GM12878 (cell line): ENCODE measurements at regions not wholly inside any gene's neighbourhood (a gene's known extent, or its start where the extent isn't known, plus 50 kb on each side); places are given as distances from the start of the nearest gene placed in this dataset.

Source experiments
- ATAC-seq: fragments of 200-7000 bp; cut with Tn5 transposase; 3 replicates; pipeline ENCODE4 v1.9.1; 2020; ENCODE audit warnings: mild to moderate bottlenecking, moderate library complexity
- BruUV-seq: library from RNA; stranded (reverse); fragments of 400-500 nt; replicated peaks from 2 replicates; lab custom pipeline; 2021; lab: Mats Ljungman, UMichigan
- CTCF ChIA-PET: fragments of 300-600 bp; sonication (Branson Sonifier 250); formaldehyde crosslinking; extraction: SDS; loops from one replicate; lab custom pipeline; 2021; ENCODE audit warnings: inconsistent platforms; lab: Yijun Ruan, JAX
- POLR2A ChIA-PET: fragments of 350-600 bp; formaldehyde crosslinking; extraction: SDS; loops from one replicate; lab custom pipeline; 2021; ENCODE audit warnings: inconsistent platforms; lab: Charles Lee
- RAD21 ChIA-PET: fragments of 300-600 bp; sonication (Branson Sonifier 250); formaldehyde crosslinking; loops from one replicate; lab custom pipeline; 2023; ENCODE audit warnings: antibody characterized with exemption; ENCODE audit not compliant: unreplicated experiment; lab: Charles Lee
- SMC1A ChIA-PET: fragments of 300-600 bp; sonication (Branson Sonifier 250); formaldehyde crosslinking; loops from one replicate; lab custom pipeline; 2023; ENCODE audit not compliant: unreplicated experiment, uncharacterized antibody; lab: Charles Lee
- DNase-seq: peaks from one replicate; pipeline ENCODE4 v3.0.0-alpha.2; 2011; ENCODE audit warnings: low read depth, low spot score
- FAIRE-seq: peaks from 3 replicates; lab custom pipeline; 2011; peaks lifted over from hg19 to GRCh38; lab: Jason Lieb, UNC
- H2AFZ ChIP-seq: 2 replicates; pipeline ENCODE4 v1.6.0; 2011; ENCODE audit warnings: low read depth, low read length, control low read depth; ENCODE audit not compliant: control insufficient read depth
- H3K27ac ChIP-seq: 2 replicates; pipeline ENCODE4 v1.5.1; 2011; ENCODE audit warnings: control low read depth; ENCODE audit not compliant: control insufficient read depth, insufficient read depth
- H3K27me3 ChIP-seq, 2 experiments: replicated peaks in 1 of 2; 2 replicates each; pipeline versions ENCODE4 v1.6.0 to v1.6.1; 2011; ENCODE audit warnings: low read length in 1 of 2; ENCODE audit not compliant: control insufficient read depth in 2 of 2, insufficient read depth in 2 of 2
- H3K36me3 ChIP-seq, 2 experiments: 2 replicates each; pipeline ENCODE4 v1.5.1; 2011; ENCODE audit warnings: low read length in 1 of 2; ENCODE audit not compliant: control insufficient read depth in 2 of 2, insufficient read depth in 2 of 2
- H3K4me1 ChIP-seq: 2 replicates; pipeline ENCODE4 v1.6.1; 2011; ENCODE audit warnings: mild to moderate bottlenecking, low read length, moderate library complexity, mixed read lengths; ENCODE audit not compliant: control insufficient read depth, insufficient read depth
- H3K4me2 ChIP-seq: 2 replicates; pipeline ENCODE4 v1.6.0; 2011; ENCODE audit warnings: control low read depth; ENCODE audit not compliant: control insufficient read depth, insufficient read depth
- H3K4me3 ChIP-seq: fragments of 200-600 bp; sonication (generic); 2 replicates; pipeline ENCODE4 v1.5.1; 2016
- H3K79me2 ChIP-seq: 2 replicates; pipeline ENCODE4 v1.6.0; 2011; ENCODE audit warnings: low read length; ENCODE audit not compliant: control insufficient read depth, insufficient read depth
- H3K9ac ChIP-seq: 2 replicates; pipeline ENCODE4 v1.8.0; 2011; ENCODE audit warnings: low read length, control low read depth, mixed read lengths; ENCODE audit not compliant: control insufficient read depth, insufficient read depth
- H3K9me3 ChIP-seq: replicated peaks from 3 replicates; pipeline ENCODE4 v1.5.1; 2011; ENCODE audit warnings: mild to moderate bottlenecking, low read length; ENCODE audit not compliant: control insufficient read depth, insufficient read depth
- H4K20me1 ChIP-seq: 2 replicates; pipeline ENCODE4 v1.6.0; 2011; ENCODE audit not compliant: control insufficient read depth, insufficient read depth
- CBX5 ChIP-seq: sonication (generic); IDR thresholded peaks from 2 replicates; pipeline ENCODE4 v1.6.1; 2016; ENCODE audit warnings: low read depth, moderate library complexity, mild to moderate bottlenecking, inconsistent platforms
- ETV6 ChIP-seq, 2 experiments: fragments of 450-650 bp in 1 of 2; IDR thresholded peaks in 1 of 2; conservative IDR thresholded peaks in 1 of 2; 2 replicates each; pipeline ENCODE4 v1.6.1; 2014; ENCODE audit warnings: antibody characterized with exemption in 1 of 2, borderline replicate concordance in 1 of 2, low read depth in 1 of 2, mild to moderate bottlenecking in 1 of 2, moderate library complexity in 1 of 2
- FOXM1 ChIP-seq: IDR thresholded peaks from 2 replicates; pipeline ENCODE4 v1.6.1; 2012; ENCODE audit warnings: low read depth, mild to moderate bottlenecking, inconsistent platforms, low read length, moderate library complexity
- HDAC2 ChIP-seq: fragments of 200-600 bp; sonication (generic); IDR thresholded peaks from 2 replicates; pipeline ENCODE4 v1.6.1; 2017
- IRF3 ChIP-seq: fragments of 450-650 bp; IDR thresholded peaks from 2 replicates; pipeline ENCODE4 v1.6.1; 2014; ENCODE audit warnings: mild to moderate bottlenecking
- IRF5 ChIP-seq: fragments of 450-650 bp; IDR thresholded peaks from 2 replicates; pipeline ENCODE4 v1.6.1; 2017; ENCODE audit warnings: borderline replicate concordance
- MTA2 ChIP-seq: fragments of 450-650 bp; IDR thresholded peaks from 2 replicates; pipeline ENCODE4 v1.6.1; 2016; ENCODE audit warnings: low read depth, mild to moderate bottlenecking, moderate library complexity
- NR2C1 ChIP-seq: fragments of 450-650 bp; IDR thresholded peaks from 2 replicates; pipeline ENCODE4 v1.6.1; 2017; ENCODE audit warnings: antibody characterized with exemption, mild to moderate bottlenecking, moderate library complexity
- PAX8 ChIP-seq: fragments of 450-650 bp; IDR thresholded peaks from 2 replicates; pipeline ENCODE4 v1.6.1; 2017; ENCODE audit warnings: mild to moderate bottlenecking, moderate library complexity
- POLR2A ChIP-seq: IDR thresholded peaks from 2 replicates; pipeline ENCODE4 v1.6.1; 2011; ENCODE audit warnings: low read depth, mild to moderate bottlenecking, low read length
- TCF3 ChIP-seq: IDR thresholded peaks from 2 replicates; pipeline ENCODE4 v1.6.1; 2012; ENCODE audit warnings: low read depth, mild to moderate bottlenecking, low read length, borderline replicate concordance; ENCODE audit not compliant: insufficient read depth
- YBX1 ChIP-seq: fragments of 450-650 bp; IDR thresholded peaks from 2 replicates; pipeline ENCODE4 v1.6.1; 2016; ENCODE audit warnings: antibody characterized with exemption
- ZBTB11 ChIP-seq: fragments of 450-650 bp; formaldehyde crosslinking; IDR thresholded peaks from 2 replicates; pipeline ENCODE4 v1.5.0; 2022; ENCODE audit warnings: mild to moderate bottlenecking, missing genetic modification characterization
- ZNF207 ChIP-seq: fragments of 450-650 bp; IDR thresholded peaks from 2 replicates; pipeline ENCODE4 v1.6.1; 2014; ENCODE audit warnings: antibody characterized with exemption, mild to moderate bottlenecking, borderline replicate concordance
- ZNF24 ChIP-seq: fragments of 450-650 bp; IDR thresholded peaks from 2 replicates; pipeline ENCODE4 v1.6.1; 2017; ENCODE audit warnings: antibody characterized with exemption, mild to moderate bottlenecking
- WGBS: methylation state at CpG from one replicate; pipeline ENCODE4 v1.1.6; 2016; ENCODE audit warnings: low lambda C conversion rate; ENCODE audit not compliant: insufficient replicate concordance, insufficient coverage; ENCODE audit errors: missing lambda C conversion rate; 5-methylcytosine and 5-hydroxymethylcytosine counted together
- in situ Hi-C: fragments of 300-500 bp; cut with MboI; formaldehyde crosslinking; loops from 9 replicates; pipeline ENCODE4 v1.14.3; 2018; ENCODE audit warnings: mixed read lengths
- intact Hi-C: fragments of 100-400 bp; cut with micrococcal nuclease; formaldehyde crosslinking; loops from one replicate; pipeline ENCODE4 v1.14.2; 2022; ENCODE audit not compliant: unreplicated experiment

GRCh38 chr20:40471261-40471629 lies 217.8 kb downstream of the MAFB start:
- no peak for FAIRE-seq
- TF ChIP-seq ZNF24 (no peak), CBX5 (no peak), ZBTB11 (CRISPR knock-in tag) (no peak), POLR2A (no peak), HDAC2 (no peak), ETV6 (conservative IDR thresholded peaks at IDR 0.05 in 1 of 2, IDR thresholded peaks at IDR 0.05 in 1 of 2; ENCODE audit: borderline replicate concordance in 1 of 2, low read depth in 1 of 2) (no peak), IRF3 (no peak), TCF3 (no peak), FOXM1 (no peak), YBX1 (no peak), MTA2 (no peak), PAX8 (no peak), ZNF207 (no peak), IRF5 (no peak), NR2C1 (no peak)
- Histone ChIP-seq H4K20me1 (no peaks in the 10 kb centered on the region), H3K36me3 (no peaks in the 10 kb centered on the region), H3K4me1 (no peaks in the 10 kb centered on the region), H3K79me2 (no peaks in the 10 kb centered on the region), H3K9ac (no peak overlapping the region), H3K4me2 (no peak overlapping the region), H3K4me3 (no peak overlapping the region), H3K9me3 (no peaks in the 10 kb centered on the region), H3K27me3 (no peaks in the 10 kb centered on the region), H3K27ac (no peak overlapping the region), H2AFZ (no peak overlapping the region)
- SMC1A ChIA-PET: no interaction called here
- CTCF ChIA-PET: no interaction called here
- BruUV-seq: no TSS peak
- POLR2A ChIA-PET: no interaction called here
- DNase-seq: no peak
- ATAC-seq: 0 out of 3 replicates have a peak, but pooled peaks have one; percentile 27
- in situ Hi-C loops: no loop called here
- 48% methylated on average over 4 of the region's 4 CpGs for WGBS
- intact Hi-C loops: no loop called here
- RAD21 ChIA-PET: no interaction called here
